GM23248 (cell line): ENCODE measurements at regions not wholly inside any gene's neighbourhood (a gene's known extent, or its start where the extent isn't known, plus 50 kb on each side); places are given as distances from the start of the nearest gene placed in this dataset.

Experiments
- DNase-seq: peaks from one replicate; pipeline ENCODE4 v3.0.0-alpha.2; 2015
- H2AFZ ChIP-seq: fragments of 200-600 bp; sonication (generic); 2 replicates; pipeline ENCODE4 v1.6.1; 2016; ENCODE audit warnings: antibody characterized with exemption
- H3F3A ChIP-seq: fragments of 200-600 bp; sonication (generic); 2 replicates; pipeline ENCODE4 v1.6.1; 2016; ENCODE audit warnings: mild to moderate bottlenecking, antibody characterized with exemption, mixed run types; ENCODE audit not compliant: insufficient read depth
- H3K27ac ChIP-seq: fragments of 200-600 bp; sonication (generic); 2 replicates; pipeline ENCODE4 v1.5.1; 2016; ENCODE audit warnings: mild to moderate bottlenecking
- H3K27me3 ChIP-seq: fragments of 200-600 bp; sonication (generic); replicated peaks from 2 replicates; pipeline ENCODE4 v1.6.1; 2016; ENCODE audit warnings: mild to moderate bottlenecking; ENCODE audit not compliant: insufficient read depth
- H3K36me3 ChIP-seq: fragments of 200-600 bp; sonication (generic); 2 replicates; pipeline ENCODE4 v1.6.1; 2016; ENCODE audit warnings: low read depth, mild to moderate bottlenecking
- H3K4me1 ChIP-seq: fragments of 200-600 bp; sonication (generic); 2 replicates; pipeline ENCODE4 v1.6.1; 2016; ENCODE audit warnings: mild to moderate bottlenecking; ENCODE audit not compliant: insufficient read depth
- H3K4me2 ChIP-seq: fragments of 200-600 bp; sonication (generic); one replicate; pipeline ENCODE4 v1.6.1; 2016; ENCODE audit warnings: mild to moderate bottlenecking; ENCODE audit not compliant: unreplicated experiment
- H3K4me3 ChIP-seq: fragments of 200-600 bp; sonication (generic); 2 replicates; pipeline ENCODE4 v1.5.1; 2016; ENCODE audit warnings: mild to moderate bottlenecking
- H3K79me2 ChIP-seq: fragments of 200-600 bp; sonication (generic); 2 replicates; pipeline ENCODE4 v1.6.1; 2016; ENCODE audit warnings: mild to moderate bottlenecking; ENCODE audit not compliant: insufficient read depth
- H3K9ac ChIP-seq: fragments of 200-600 bp; sonication (generic); 2 replicates; pipeline ENCODE4 v1.6.1; 2016; ENCODE audit warnings: mild to moderate bottlenecking
- H3K9me2 ChIP-seq: fragments of 200-600 bp; sonication (generic); 2 replicates; pipeline ENCODE4 v1.6.1; 2016; ENCODE audit warnings: mixed run types, mild to moderate bottlenecking, moderate library complexity; ENCODE audit not compliant: insufficient read depth
- H3K9me3 ChIP-seq: fragments of 200-600 bp; sonication (generic); one replicate; pipeline ENCODE4 v1.6.1; 2017; ENCODE audit warnings: low read depth
- H4K20me1 ChIP-seq: fragments of 200-600 bp; sonication (generic); 2 replicates; pipeline ENCODE4 v1.6.0; 2016; ENCODE audit not compliant: insufficient read depth
- EZH2 ChIP-seq: fragments of 200-600 bp; sonication (generic); IDR thresholded peaks from 2 replicates; pipeline ENCODE4 v1.6.1; 2018; ENCODE audit warnings: antibody characterized with exemption, mild to moderate bottlenecking; ENCODE audit not compliant: insufficient read depth, poor library complexity, severe bottlenecking
- EZH2phosphoT487 ChIP-seq: fragments of 200-600 bp; sonication (generic); IDR thresholded peaks from 2 replicates; pipeline ENCODE4 v1.6.1; 2018; ENCODE audit warnings: antibody characterized with exemption, moderate library complexity, mild to moderate bottlenecking, low read depth; ENCODE audit not compliant: insufficient read depth
- WGBS, 2 experiments: methylation state at CpG; one replicate each; pipeline ENCODE4 v1.1.6; 2015 to 2017; ENCODE audit warnings: low lambda C conversion rate in 2 of 2, low coverage in 1 of 2; ENCODE audit errors: missing lambda C conversion rate in 2 of 2; 5-methylcytosine and 5-hydroxymethylcytosine counted together
- in situ Hi-C: fragments of 300-500 bp; cut with MboI; formaldehyde crosslinking; loops from 2 replicates; pipeline ENCODE4 v1.15.0; 2020

DNA sequence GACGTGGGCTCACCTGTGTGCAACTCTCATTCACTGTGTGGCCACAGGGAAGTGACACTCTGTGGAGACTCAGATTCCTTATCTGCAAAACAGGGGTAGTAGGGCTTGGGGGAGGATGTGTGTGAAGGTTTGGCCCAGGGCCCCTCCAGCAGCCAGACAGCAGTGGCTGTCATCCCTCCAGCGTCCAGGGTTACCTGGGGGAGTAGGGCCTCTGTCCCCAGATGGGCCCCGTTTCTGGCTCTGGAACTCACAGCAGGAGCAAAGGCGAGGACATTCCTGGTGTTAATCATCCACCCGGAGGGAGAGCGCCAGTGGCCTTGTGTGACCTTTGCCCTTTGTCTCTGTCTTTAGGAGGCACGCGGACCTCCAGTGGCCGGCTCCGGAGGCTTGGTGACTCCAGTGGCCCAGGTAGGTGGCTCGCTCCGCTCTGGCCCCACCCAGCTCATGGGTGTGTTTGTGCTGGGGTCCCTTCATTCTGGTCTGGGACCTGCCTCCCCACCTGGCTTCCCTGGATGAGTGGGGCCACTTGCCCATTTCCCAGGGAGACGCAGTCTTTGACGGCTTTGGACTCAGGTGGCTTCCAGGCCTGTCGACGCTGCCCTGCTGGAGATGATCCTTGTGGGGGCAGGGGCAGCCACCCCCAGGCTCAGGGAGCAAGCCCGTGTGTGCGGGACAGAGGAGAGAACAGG is 166.2 kb downstream of the SEC14L1 start:
- Histone ChIP-seq H4K20me1 (no peaks in the 10 kb centered on the region), H3K4me1 (peaks cover 47% of the 10 kb centered on the region), H3K9me2 (no peaks in the 10 kb centered on the region), H3K4me2 (no peak overlapping the region), H2AFZ (no peak overlapping the region), H3K36me3 (no peaks in the 10 kb centered on the region), H3K27me3 (no peaks in the 10 kb centered on the region), H3K27ac (no peak overlapping the region), H3K79me2 (no peaks in the 10 kb centered on the region), H3F3A (peaks cover 41% of the 10 kb centered on the region), H3K9me3 (no peaks in the 10 kb centered on the region), H3K9ac (no peak overlapping the region), H3K4me3 (no peak overlapping the region)
- no peak for DNase-seq
- WGBS, 2 experiments, result 89 to 95% methylated on average over 18 of the region's 18 CpGs
- no peak for TF ChIP-seq EZH2phosphoT487
- no peak for TF ChIP-seq EZH2
- in situ Hi-C loops, result no loop called here

DNA sequence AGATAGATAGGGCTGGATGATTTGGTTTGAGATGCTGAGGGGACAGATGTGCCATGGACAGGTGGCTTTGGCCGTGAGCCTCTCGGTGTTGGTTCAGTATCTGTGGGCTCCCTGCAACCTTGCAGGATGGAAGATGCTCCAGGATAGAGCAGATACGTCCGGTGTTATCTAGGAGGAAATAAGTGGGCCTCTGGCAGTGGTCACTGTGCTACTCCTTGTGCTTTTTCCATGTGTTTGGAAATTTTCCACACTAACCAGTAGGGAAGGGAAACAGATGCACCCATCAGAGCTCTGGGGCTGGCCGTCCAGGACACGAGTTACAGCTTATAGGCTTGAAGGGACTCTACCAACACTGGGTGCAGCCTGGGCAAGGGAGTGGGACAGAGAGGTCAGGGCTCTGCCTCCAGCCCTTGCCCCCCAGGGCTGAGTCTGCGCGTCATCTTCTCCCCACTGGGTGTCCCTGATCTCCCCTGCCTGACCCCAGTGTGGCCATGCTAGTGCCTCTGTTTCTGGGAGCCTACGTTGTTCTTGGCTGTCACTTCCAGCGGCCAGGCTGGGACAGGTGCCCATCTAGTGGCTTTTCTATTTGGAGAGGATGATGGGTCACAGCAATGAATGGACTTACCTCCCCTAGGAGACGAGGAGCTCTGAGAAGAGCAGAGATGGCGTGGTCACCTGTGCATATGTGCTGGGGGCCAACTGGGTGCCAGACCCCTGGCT is 166.9 kb downstream of the SEC14L1 start:
- H3K4me2 ChIP-seq, result peak overlapping the region; percentile 86
- H3F3A ChIP-seq, result peaks cover 41% of the 10 kb centered on the region
- WGBS, 2 experiments, result 84% methylated on average over 11 to 12 of the region's 12 CpGs
- H4K20me1 ChIP-seq, result no peaks in the 10 kb centered on the region
- in situ Hi-C loops, result no loop called here
- peak overlapping the region; percentile 98; the same call in 1 of the 2 replicates for H3K27ac ChIP-seq
- peaks cover 47% of the 10 kb centered on the region for H3K4me1 ChIP-seq
- H3K4me3 ChIP-seq, result no peak overlapping the region
- no peak overlapping the region for H3K9ac ChIP-seq
- TF ChIP-seq EZH2phosphoT487 (no peak), EZH2 (no peak)
- H3K36me3 ChIP-seq, result no peaks in the 10 kb centered on the region
- H3K27me3 ChIP-seq, result no peaks in the 10 kb centered on the region
- no peaks in the 10 kb centered on the region for H3K9me2 ChIP-seq
- H3K9me3 ChIP-seq, result no peaks in the 10 kb centered on the region
- H3K79me2 ChIP-seq, result no peaks in the 10 kb centered on the region
- no peak overlapping the region for H2AFZ ChIP-seq
- no peak for DNase-seq

- peak; percentile 97 for DNase-seq
- Histone ChIP-seq H3K9me2 (no peaks in the 10 kb centered on the region), H3F3A (peaks cover 36% of the 10 kb centered on the region), H3K4me1 (peaks cover 55% of the 10 kb centered on the region), H3K36me3 (no peaks in the 10 kb centered on the region), H3K4me3 (peak overlapping the region; percentile 56), H3K79me2 (no peaks in the 10 kb centered on the region), H3K27ac (peak overlapping the region; percentile 98), H4K20me1 (no peaks in the 10 kb centered on the region), H3K9me3 (no peaks in the 10 kb centered on the region), H3K4me2 (peak overlapping the region; percentile 86), H2AFZ (peak overlapping the region; percentile 42), H3K9ac (peak overlapping the region; percentile 81), H3K27me3 (no peaks in the 10 kb centered on the region)
- TF ChIP-seq EZH2, result no peak
- TF ChIP-seq EZH2phosphoT487, result no peak
- in situ Hi-C loops, result no loop called here
- 1 to 2% methylated on average over 18 of the region's 18 CpGs for WGBS, 2 experiments
These were observed 168.3 kb downstream of the SEC14L1 start for GRCh38 chr17:77308861-77309726.

DNA sequence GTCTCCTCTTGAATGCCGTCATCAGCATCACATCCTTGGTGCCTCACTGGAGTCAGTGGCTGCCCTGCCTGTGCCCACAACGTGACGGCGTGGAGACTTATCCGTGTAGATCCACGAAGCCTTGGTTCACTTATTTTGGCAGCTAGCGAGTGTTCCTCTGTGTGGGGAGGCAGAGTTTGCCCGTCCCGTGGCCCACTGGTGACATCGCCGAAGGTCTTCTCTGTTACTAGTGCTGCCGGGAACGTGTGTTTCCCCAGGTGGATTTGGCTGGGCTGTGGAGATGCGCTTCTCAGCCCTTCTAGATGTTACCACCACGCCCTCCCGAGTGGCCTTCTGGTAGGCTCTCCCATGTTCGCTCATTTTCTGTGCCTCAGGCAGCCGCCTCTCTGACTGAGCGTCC is 169.6 kb downstream of the SEC14L1 start:
- Histone ChIP-seq H2AFZ (no peak overlapping the region), H3K9ac (no peak overlapping the region), H3K4me2 (no peak overlapping the region), H4K20me1 (no peaks in the 10 kb centered on the region), H3F3A (peaks cover 27% of the 10 kb centered on the region), H3K27ac (peak overlapping the region; percentile 98), H3K9me3 (no peaks in the 10 kb centered on the region), H3K27me3 (no peaks in the 10 kb centered on the region), H3K36me3 (no peaks in the 10 kb centered on the region), H3K4me3 (no peak overlapping the region), H3K4me1 (peaks cover 42% of the 10 kb centered on the region), H3K9me2 (no peaks in the 10 kb centered on the region), H3K79me2 (no peaks in the 10 kb centered on the region)
- DNase-seq, result no peak
- WGBS, 2 experiments, result 88 to 90% methylated on average over 19 of the region's 19 CpGs
- TF ChIP-seq EZH2 (no peak), EZH2phosphoT487 (no peak)
- in situ Hi-C loops, result no loop called here
